CD14-positive monocyte (primary cell): ENCODE measurements at regions not wholly inside any gene's neighbourhood (a gene's known extent, or its start where the extent isn't known, plus 50 kb on each side); places are given as distances from the start of the nearest gene placed in this dataset.

Experiments
- DNase-seq, 3 donors: peaks; one replicate each; pipeline ENCODE4 v3.0.0-alpha.2; 2011 to 2022
- H2AFZ ChIP-seq: 2 replicates; pipeline ENCODE4 v1.6.0; 2012; ENCODE audit warnings: mild to moderate bottlenecking, low read depth, low read length, inconsistent platforms; ENCODE audit not compliant: insufficient read depth, poor library complexity, severe bottlenecking
- H3K27ac ChIP-seq, 2 donors: 1 replicate in 1 of 2; 2 replicates in 1 of 2; pipeline ENCODE4 v1.5.1; 2012 to 2013; ENCODE audit warnings: low read length in 2 of 2, control low read depth in 1 of 2, inconsistent platforms in 1 of 2, low read depth in 1 of 2, mild to moderate bottlenecking in 1 of 2
- H3K27me3 ChIP-seq, 2 donors: one replicate each; pipeline versions ENCODE4 v1.6.0 to v1.6.1; 2011 to 2013; ENCODE audit warnings: low read length in 2 of 2; ENCODE audit not compliant: control insufficient read depth in 2 of 2, insufficient read depth in 2 of 2
- H3K36me3 ChIP-seq, 2 donors: replicated peaks in 1 of 2; 1 replicate in 1 of 2; 2 replicates in 1 of 2; pipeline versions ENCODE4 v1.5.1 to v1.6.1; 2012 to 2013; ENCODE audit warnings: low read length in 2 of 2, control low read depth in 1 of 2, inconsistent platforms in 1 of 2, mild to moderate bottlenecking in 1 of 2; ENCODE audit not compliant: insufficient read depth in 2 of 2, control insufficient read depth in 1 of 2
- H3K4me1 ChIP-seq, 2 donors: 1 replicate in 1 of 2; 2 replicates in 1 of 2; pipeline versions ENCODE4 v1.5.1 to v1.6.1; 2012 to 2013; ENCODE audit warnings: low read length in 2 of 2, control low read depth in 1 of 2, inconsistent platforms in 1 of 2, mild to moderate bottlenecking in 1 of 2, moderate library complexity in 1 of 2; ENCODE audit not compliant: insufficient read depth in 2 of 2, control insufficient read depth in 1 of 2
- H3K4me2 ChIP-seq: replicated peaks from 2 replicates; pipeline ENCODE3; 2012; ENCODE audit warnings: low read length, moderate library complexity, mild to moderate bottlenecking; ENCODE audit not compliant: poor library complexity, severe bottlenecking; ENCODE audit errors: extremely low read depth
- H3K4me3 ChIP-seq, 3 experiments: fragments of 200-600 bp in 1 of 3; sonication (generic) in 1 of 3; replicated peaks in 1 of 3; 1 replicate in 2 of 3; 2 replicates in 1 of 3; pipeline ENCODE4 v1.5.1; 2011 to 2013; ENCODE audit warnings: low read length in 3 of 3, mild to moderate bottlenecking in 3 of 3, control low read depth in 2 of 3, low read depth in 2 of 3, inconsistent platforms in 1 of 3, moderate library complexity in 1 of 3
- H3K79me2 ChIP-seq: 2 replicates; pipeline ENCODE4 v1.6.0; 2012; ENCODE audit warnings: mild to moderate bottlenecking, control low read depth, inconsistent platforms, low read length, moderate library complexity; ENCODE audit not compliant: insufficient read depth
- H3K9ac ChIP-seq: 2 replicates; pipeline ENCODE4 v1.6.0; 2017; ENCODE audit warnings: low read length, mild to moderate bottlenecking; ENCODE audit not compliant: insufficient read depth, poor library complexity, severe bottlenecking
- H3K9me3 ChIP-seq, 2 donors: replicated peaks in 1 of 2; 1 replicate in 1 of 2; 2 replicates in 1 of 2; pipeline versions ENCODE4 v1.5.1 to v1.6.1; 2012 to 2013; ENCODE audit warnings: low read length in 2 of 2, control low read depth in 1 of 2; ENCODE audit not compliant: control insufficient read depth in 1 of 2, insufficient read depth in 1 of 2
- H4K20me1 ChIP-seq: 2 replicates; pipeline ENCODE4 v1.6.0; 2012; ENCODE audit warnings: mild to moderate bottlenecking, low read length, control low read depth, moderate library complexity; ENCODE audit not compliant: insufficient read depth
- H3K27ac Mint-ChIP-seq, 7 donors: one replicate each; pipeline ENCODE4 v1.8.0; 2020; ENCODE audit warnings: mild to moderate bottlenecking in 7 of 7, mixed read lengths in 7 of 7, moderate library complexity in 6 of 7, inconsistent platforms in 2 of 7
- H3K27me3 Mint-ChIP-seq, 3 donors: one replicate each; pipeline ENCODE4 v1.8.0; 2021 to 2022; ENCODE audit warnings: low read depth in 3 of 3, mild to moderate bottlenecking in 3 of 3, mixed read lengths in 3 of 3, moderate library complexity in 3 of 3, inconsistent platforms in 1 of 3
- H3K36me3 Mint-ChIP-seq, 2 donors: one replicate each; pipeline ENCODE4 v1.8.0; 2020; ENCODE audit warnings: mixed read lengths in 2 of 2, inconsistent platforms in 1 of 2, mild to moderate bottlenecking in 1 of 2
- H3K4me1 Mint-ChIP-seq: one replicate; pipeline ENCODE4 v1.8.0; 2020; ENCODE audit warnings: mild to moderate bottlenecking, mixed read lengths
- H3K4me3 Mint-ChIP-seq, 2 donors: one replicate each; pipeline ENCODE4 v1.8.0; 2020; ENCODE audit warnings: mild to moderate bottlenecking in 2 of 2, mixed read lengths in 2 of 2, moderate library complexity in 1 of 2
- H3K9me3 Mint-ChIP-seq, 7 donors: one replicate each; pipeline ENCODE4 v1.8.0; 2020 to 2022; ENCODE audit warnings: mixed read lengths in 7 of 7, mild to moderate bottlenecking in 6 of 7, moderate library complexity in 6 of 7, inconsistent platforms in 2 of 7
- CTCF ChIP-seq: fragments of 200-600 bp; IDR thresholded peaks from one replicate; pipeline ENCODE4 v1.8.0; 2022; ENCODE audit warnings: antibody characterized with exemption, mild to moderate bottlenecking
- WGBS: methylation state at CpG from one replicate; pipeline ENCODE4 v1.1.5; 2013; ENCODE audit warnings: missing lambda C conversion rate; ENCODE audit not compliant: insufficient coverage; 5-methylcytosine and 5-hydroxymethylcytosine counted together
- intact Hi-C, 2 donors: fragments of 100-400 bp; cut with micrococcal nuclease; formaldehyde crosslinking; loops; one replicate each; pipeline versions ENCODE4 v1.15.0 to v1.15.1; 2023

- intact Hi-C loops = no loop called here
- H3K9me3 Mint-ChIP-seq = peaks cover 0 to 14% (median 4%) of the 10 kb centered on the region in 7 donors
- Histone ChIP-seq H3K27ac (no peak overlapping the region), H3K4me2 (no peak overlapping the region), H3K79me2 (no peaks in the 10 kb centered on the region), H4K20me1 (no peaks in the 10 kb centered on the region), H3K9ac (no peak overlapping the region), H2AFZ (no peak overlapping the region), H3K4me3 (no peak overlapping the region), H3K27me3 (no peaks in the 10 kb centered on the region), H3K9me3 (peaks cover 0 to 7% of the 10 kb centered on the region in 2 donors), H3K36me3 (no peaks in the 10 kb centered on the region), H3K4me1 (no peaks in the 10 kb centered on the region)
- DNase-seq = no peak
- no peaks in the 10 kb centered on the region for H3K4me1 Mint-ChIP-seq
- no peaks in the 10 kb centered on the region for H3K36me3 Mint-ChIP-seq
- no peak overlapping the region for H3K4me3 Mint-ChIP-seq
- no peak overlapping the region for H3K27ac Mint-ChIP-seq
- H3K27me3 Mint-ChIP-seq = peaks cover 0 to 3% (median 2%) of the 10 kb centered on the region in 3 donors
- TF ChIP-seq CTCF = no peak
- no CpG with 5 or more reads among the region's 1 CpG for WGBS
Observed at GRCh38 chr2:15865923-15866322, 74.4 kb upstream of the MYCN start.

- no peak for TF ChIP-seq CTCF
- H3K27me3 ChIP-seq = no peaks in the 10 kb centered on the region
- H3K9ac ChIP-seq = no peak overlapping the region
- intact Hi-C loops = no loop called here
- H3K79me2 ChIP-seq = no peaks in the 10 kb centered on the region
- H3K9me3 ChIP-seq = peaks cover 6 to 7% of the 10 kb centered on the region in 2 donors
- Mint-ChIP-seq H3K36me3 (no peaks in the 10 kb centered on the region), H3K27ac (no peak overlapping the region), H3K4me1 (no peaks in the 10 kb centered on the region), H3K9me3 (peaks cover 3 to 19% (median 6%) of the 10 kb centered on the region in 7 donors), H3K4me3 (no peak overlapping the region), H3K27me3 (peaks cover 0 to 3% (median 2%) of the 10 kb centered on the region in 3 donors)
- no peak overlapping the region for H3K4me3 ChIP-seq
- H2AFZ ChIP-seq = no peak overlapping the region
- no peaks in the 10 kb centered on the region for H3K36me3 ChIP-seq
- no peak for DNase-seq
- no peak overlapping the region for H3K4me2 ChIP-seq
- no peaks in the 10 kb centered on the region for H3K4me1 ChIP-seq
- H4K20me1 ChIP-seq = no peaks in the 10 kb centered on the region
- no peak overlapping the region for H3K27ac ChIP-seq
- no CpG with 5 or more reads among the region's 3 CpGs for WGBS
Observed at GRCh38 chr2:15866563-15867193, 73.7 kb upstream of the MYCN start.
